GM12875 (cell line): ENCODE measurements at regions not wholly inside any gene's neighbourhood (a gene's known extent, or its start where the extent isn't known, plus 50 kb on each side); places are given as distances from the start of the nearest gene placed in this dataset.

Experiments used
- H3K4me3 ChIP-seq: one replicate; pipeline ENCODE4 v1.5.1; 2011; ENCODE audit warnings: low read depth, low read length, control low read depth
- TF ChIP-seq, protein P1 (sequence below): IDR thresholded peaks from 2 replicates; pipeline ENCODE4 v1.5.1; 2011; ENCODE audit warnings: low read depth, mild to moderate bottlenecking, control low read depth, inconsistent platforms, low read length, moderate library complexity, borderline replicate concordance; ENCODE audit not compliant: insufficient read depth

DNA sequence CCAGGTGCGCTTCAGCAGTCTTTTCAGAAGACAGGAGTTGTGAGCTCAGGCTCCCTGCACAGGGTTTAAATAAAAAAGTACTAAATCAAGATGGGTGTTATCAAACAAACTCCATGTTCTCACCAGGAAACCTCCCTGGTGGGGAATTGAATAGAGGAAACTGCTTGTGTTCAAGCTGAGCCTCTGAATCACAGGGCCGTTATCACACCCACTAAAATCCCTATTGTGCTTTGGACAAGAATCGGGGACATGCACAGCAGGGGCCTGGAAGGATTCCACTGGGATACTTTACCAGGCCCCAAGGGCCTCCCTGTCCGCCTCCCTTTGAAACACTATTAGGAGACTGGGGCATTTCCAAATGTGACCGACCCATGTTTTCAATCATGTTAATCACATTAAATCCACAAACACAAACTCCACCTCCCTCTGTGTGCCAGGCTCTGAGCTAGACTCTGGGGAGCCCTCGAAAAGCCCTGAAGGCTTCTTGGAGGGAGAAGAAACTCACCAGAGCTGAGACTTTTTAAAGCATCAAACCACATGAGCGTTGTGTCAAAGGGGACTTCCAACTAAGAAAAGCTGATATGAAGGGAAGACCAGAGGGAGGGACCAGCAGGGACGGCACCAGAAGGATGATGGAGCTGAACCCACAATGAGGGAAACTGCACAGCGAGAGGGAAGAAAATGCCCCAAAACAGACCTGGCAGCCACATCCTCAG lies 458.7 kb upstream of the ID2 start:
- TF ChIP-seq, protein P1, sequence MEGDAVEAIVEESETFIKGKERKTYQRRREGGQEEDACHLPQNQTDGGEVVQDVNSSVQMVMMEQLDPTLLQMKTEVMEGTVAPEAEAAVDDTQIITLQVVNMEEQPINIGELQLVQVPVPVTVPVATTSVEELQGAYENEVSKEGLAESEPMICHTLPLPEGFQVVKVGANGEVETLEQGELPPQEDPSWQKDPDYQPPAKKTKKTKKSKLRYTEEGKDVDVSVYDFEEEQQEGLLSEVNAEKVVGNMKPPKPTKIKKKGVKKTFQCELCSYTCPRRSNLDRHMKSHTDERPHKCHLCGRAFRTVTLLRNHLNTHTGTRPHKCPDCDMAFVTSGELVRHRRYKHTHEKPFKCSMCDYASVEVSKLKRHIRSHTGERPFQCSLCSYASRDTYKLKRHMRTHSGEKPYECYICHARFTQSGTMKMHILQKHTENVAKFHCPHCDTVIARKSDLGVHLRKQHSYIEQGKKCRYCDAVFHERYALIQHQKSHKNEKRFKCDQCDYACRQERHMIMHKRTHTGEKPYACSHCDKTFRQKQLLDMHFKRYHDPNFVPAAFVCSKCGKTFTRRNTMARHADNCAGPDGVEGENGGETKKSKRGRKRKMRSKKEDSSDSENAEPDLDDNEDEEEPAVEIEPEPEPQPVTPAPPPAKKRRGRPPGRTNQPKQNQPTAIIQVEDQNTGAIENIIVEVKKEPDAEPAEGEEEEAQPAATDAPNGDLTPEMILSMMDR, result no peak
- H3K4me3 ChIP-seq, result no peak overlapping the region

DNA sequence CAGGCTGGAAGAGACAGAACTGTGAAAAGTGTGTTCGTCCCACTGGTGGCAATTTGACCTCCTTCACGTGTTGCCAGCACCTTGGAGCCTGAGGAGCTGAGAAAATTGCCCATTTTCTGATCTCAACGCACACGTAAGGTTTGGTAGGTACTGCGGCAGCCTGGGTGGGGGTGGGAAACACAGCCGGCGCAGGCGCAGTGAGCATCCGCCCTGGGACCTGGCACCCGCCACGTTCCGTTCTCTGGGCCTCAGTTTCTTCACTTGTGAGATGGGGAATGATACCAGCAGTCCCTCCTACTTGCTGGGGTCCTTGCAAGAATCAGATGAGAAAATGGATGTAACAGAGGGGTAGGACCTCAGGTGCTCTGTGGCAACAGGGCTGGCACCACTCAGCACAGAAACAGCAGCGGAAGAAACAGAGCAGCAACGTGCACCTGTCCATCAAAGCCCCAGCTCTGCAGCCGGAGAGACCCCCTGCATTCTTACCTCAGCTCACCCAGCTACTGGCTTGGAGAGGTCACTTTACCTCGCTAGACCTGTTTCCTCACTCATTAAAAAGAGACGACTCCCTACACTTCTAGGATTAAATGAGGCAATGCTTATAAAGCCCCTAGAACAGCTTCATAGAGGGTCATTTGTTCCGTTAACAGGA lies 458.0 kb upstream of the ID2 start:
- no peak overlapping the region for H3K4me3 ChIP-seq
- TF ChIP-seq, protein P1, result no peak

DNA sequence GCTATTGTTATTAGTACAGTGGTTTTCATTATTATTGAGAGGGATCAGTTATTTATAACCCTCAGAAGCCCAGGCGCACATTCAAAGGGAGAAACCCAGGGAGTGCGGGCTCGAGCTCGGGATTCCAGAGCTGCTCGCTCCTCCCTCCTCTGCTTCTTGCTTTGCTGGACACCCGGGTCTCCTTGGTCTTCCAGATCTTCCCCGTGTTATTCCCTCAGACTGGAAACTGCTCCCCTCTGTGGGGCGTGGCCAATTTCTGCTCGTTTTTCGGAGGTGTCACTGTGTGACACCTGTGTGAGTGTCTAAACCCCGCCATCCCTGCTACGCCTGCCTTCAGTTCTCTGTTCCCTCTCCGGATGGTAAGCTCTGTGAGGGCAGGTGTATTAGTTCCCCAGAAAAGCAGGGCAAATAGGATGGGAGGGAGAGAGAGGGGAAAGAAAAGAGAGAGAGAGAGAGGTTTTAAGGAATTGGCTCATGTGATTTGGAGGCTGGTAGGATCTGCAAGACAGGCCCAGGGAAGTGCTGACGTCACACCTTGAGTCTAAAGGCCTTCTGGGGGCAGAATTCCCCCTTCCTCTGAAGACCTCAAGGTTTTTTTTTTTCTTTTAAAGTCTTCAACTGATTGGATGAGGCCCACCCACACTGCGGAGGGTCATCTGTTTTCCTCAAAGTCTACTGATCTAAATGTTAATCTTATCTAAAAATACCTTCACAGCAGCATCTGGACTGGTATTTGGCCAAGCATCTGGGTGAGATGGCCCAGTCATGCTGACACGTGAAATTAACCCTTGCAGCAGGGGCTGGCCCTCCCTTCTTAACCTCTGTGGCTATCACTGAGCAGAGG lies 457.3 kb upstream of the ID2 start:
- no peak overlapping the region for H3K4me3 ChIP-seq
- TF ChIP-seq, protein P1, result no peak

DNA sequence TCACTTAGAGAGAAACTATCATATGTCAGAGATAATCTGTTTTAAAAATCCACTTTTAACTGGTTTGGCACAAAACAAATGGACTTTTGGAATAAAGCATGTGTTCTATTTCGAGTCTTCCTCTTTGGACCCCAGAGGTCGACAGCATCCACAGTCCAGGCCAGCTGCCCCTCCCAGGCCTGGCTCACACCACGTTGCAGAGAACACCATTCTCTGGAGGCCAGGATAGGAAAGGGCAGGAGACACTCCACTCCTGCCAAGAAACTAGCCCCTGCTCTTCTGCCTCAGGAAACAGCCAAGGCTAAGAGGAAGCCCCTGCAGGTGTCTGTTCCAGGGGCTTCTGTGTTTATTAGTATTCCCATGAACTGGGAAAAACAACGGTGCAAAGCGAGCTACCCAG lies 456.6 kb upstream of the ID2 start:
- TF ChIP-seq, protein P1, result no peak
- H3K4me3 ChIP-seq, result no peak overlapping the region

DNA sequence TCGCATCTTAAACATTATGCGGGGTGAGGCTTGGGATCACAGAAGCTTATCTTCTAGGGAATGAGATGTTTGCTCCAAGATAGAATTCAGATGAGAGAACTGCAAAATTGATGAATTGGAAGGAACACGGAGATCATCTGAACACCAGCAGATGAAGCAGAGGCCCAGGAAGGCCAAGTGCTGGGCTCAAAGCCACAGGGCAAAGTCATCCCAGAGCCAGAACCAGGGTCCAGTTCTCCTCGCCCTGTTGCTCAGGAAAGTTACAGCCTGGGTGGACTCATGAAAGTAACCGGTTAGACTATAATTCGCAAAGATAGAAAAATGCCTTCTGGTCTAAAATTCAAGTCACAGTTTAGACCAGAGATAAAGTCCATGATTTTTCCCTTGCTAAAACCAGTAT lies 456.1 kb upstream of the ID2 start:
- TF ChIP-seq, protein P1, result no peak
- no peak overlapping the region for H3K4me3 ChIP-seq

DNA sequence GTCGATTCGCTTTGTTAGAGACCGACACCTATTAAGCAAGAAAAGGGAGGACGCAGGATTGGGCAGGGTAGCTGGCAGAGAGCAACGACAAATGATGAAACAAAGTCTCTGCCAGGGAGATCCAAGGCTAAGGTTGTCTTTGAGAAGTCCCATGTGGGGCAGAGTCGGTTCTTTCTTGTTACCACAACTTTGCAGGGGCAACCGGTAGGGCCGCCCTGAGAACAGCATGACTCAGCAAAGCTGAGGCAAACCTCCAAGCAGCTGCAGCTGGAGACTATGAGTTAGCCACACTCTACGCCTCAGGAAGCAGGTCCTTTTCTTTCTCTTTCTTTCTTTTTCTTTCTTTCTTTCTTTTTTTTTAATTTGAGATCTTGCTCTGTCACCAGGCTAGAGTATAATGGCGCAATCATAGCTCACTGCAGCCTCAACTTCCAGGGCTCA lies 452.3 kb upstream of the ID2 start:
- H3K4me3 ChIP-seq, result no peak overlapping the region

More for the DNA sequence above, 452.3 kb upstream of the ID2 start:
- TF ChIP-seq, protein P1, result no peak
